DMS79 treated with DMSO at 0.1 percent for 48 hours (cell line): ENCODE measurements at regions not wholly inside any gene's neighbourhood (a gene's known extent, or its start where the extent isn't known, plus 50 kb on each side); places are given as distances from the start of the nearest gene placed in this dataset.

Experiments
- DNase-seq: peaks from one replicate; lab custom pipeline; 2025; lab: John Stamatoyannopoulos, UW

- DNase-seq: no peak
Observed at GRCh38 chr6:4587171-4587570, 189.0 kb upstream of the CDYL start.

GRCh38 chr6:4586469-4586859, 189.7 kb upstream of the CDYL start:
- DNase-seq: no peak

- DNase-seq: no peak
Observed at GRCh38 chr6:4585682-4586468, 190.3 kb upstream of the CDYL start.

- DNase-seq: no peak
Observed at GRCh38 chr6:4584801-4585200, 191.4 kb upstream of the CDYL start.

GRCh38 chr6:4582506-4583417, 193.4 kb upstream of the CDYL start:
- DNase-seq: no peak

- no peak for DNase-seq
Observed at GRCh38 chr6:4581468-4582385, 194.5 kb upstream of the CDYL start.

- no peak for DNase-seq
Observed at GRCh38 chr6:4580361-4580760, 195.8 kb upstream of the CDYL start.

GRCh38 chr6:4577406-4577805, 198.8 kb upstream of the CDYL start:
- no peak for DNase-seq

GRCh38 chr6:4575714-4576113, 200.5 kb upstream of the CDYL start:
- no peak for DNase-seq

GRCh38 chr6:4574007-4574406, 202.2 kb upstream of the CDYL start:
- DNase-seq: no peak

GRCh38 chr6:4571011-4571410, 205.2 kb upstream of the CDYL start:
- DNase-seq: no peak

GRCh38 chr6:4568138-4568537, 208.1 kb upstream of the CDYL start:
- DNase-seq: no peak

GRCh38 chr6:4567141-4567540, 209.1 kb upstream of the CDYL start:
- no peak for DNase-seq

- DNase-seq: no peak
Observed at GRCh38 chr6:4565301-4566250, 210.6 kb upstream of the CDYL start.

GRCh38 chr6:4564801-4565271, 211.4 kb upstream of the CDYL start:
- no peak for DNase-seq

GRCh38 chr6:4563877-4564276, 212.3 kb upstream of the CDYL start:
- DNase-seq: no peak

- no peak for DNase-seq
Observed at GRCh38 chr6:4563156-4563555, 213.0 kb upstream of the CDYL start.

GRCh38 chr6:4561773-4562400, 214.3 kb upstream of the CDYL start:
- DNase-seq: no peak

GRCh38 chr6:4561078-4561435, 215.1 kb upstream of the CDYL start:
- DNase-seq: no peak
